Fibroblast of lung (primary cell): ENCODE measurements at regions not wholly inside any gene's neighbourhood (a gene's known extent, or its start where the extent isn't known, plus 50 kb on each side); places are given as distances from the start of the nearest gene placed in this dataset.

Source experiments
- DNase-seq, 2 donors: peaks; one replicate each; pipeline versions ENCODE4 v3.0.0 to v3.0.0-alpha.2; 2010; ENCODE audit warnings: low read depth in 2 of 2
- H2AFZ ChIP-seq: 2 replicates; pipeline ENCODE4 v1.5.1; 2012; ENCODE audit warnings: low read length, control low read depth, inconsistent platforms
- H3K27ac ChIP-seq: 2 replicates; pipeline ENCODE4 v1.5.1; 2011; ENCODE audit warnings: low read length, control low read depth; ENCODE audit not compliant: insufficient read depth
- H3K27me3 ChIP-seq: 2 replicates; pipeline ENCODE4 v1.5.1; 2011; ENCODE audit warnings: mild to moderate bottlenecking, low read length; ENCODE audit not compliant: control insufficient read depth, insufficient read depth
- H3K36me3 ChIP-seq: 2 replicates; pipeline ENCODE4 v1.5.1; 2011; ENCODE audit warnings: low read length; ENCODE audit not compliant: control insufficient read depth, insufficient read depth
- H3K4me1 ChIP-seq: 2 replicates; pipeline ENCODE4 v1.5.1; 2011; ENCODE audit warnings: low read length; ENCODE audit not compliant: control insufficient read depth, insufficient read depth; ENCODE audit errors: extremely low read depth
- H3K4me2 ChIP-seq: 2 replicates; pipeline ENCODE4 v1.5.1; 2011; ENCODE audit warnings: low read length, control low read depth; ENCODE audit not compliant: insufficient read depth; ENCODE audit errors: extremely low read depth
- H3K4me3 ChIP-seq, 4 experiments: fragments of 200-600 bp in 1 of 4; sonication (generic) in 1 of 4; replicated peaks in 1 of 4; 2 replicates each; pipeline ENCODE4 v1.5.1; 2011 to 2016; ENCODE audit warnings: low read length in 4 of 4, low read depth in 3 of 4, mild to moderate bottlenecking in 3 of 4, control low read depth in 2 of 4, inconsistent platforms in 1 of 4, mixed read lengths in 1 of 4; ENCODE audit not compliant: insufficient read depth in 1 of 4; ENCODE audit errors: control extremely low read depth in 1 of 4
- H3K79me2 ChIP-seq: 2 replicates; pipeline ENCODE4 v1.5.1; 2012; ENCODE audit warnings: mild to moderate bottlenecking, low read length, inconsistent platforms; ENCODE audit not compliant: control insufficient read depth, insufficient read depth
- H3K9ac ChIP-seq: 2 replicates; pipeline ENCODE4 v1.5.1; 2011; ENCODE audit warnings: mild to moderate bottlenecking, low read length, control low read depth; ENCODE audit not compliant: insufficient read depth
- H3K9me3 ChIP-seq: 2 replicates; pipeline ENCODE4 v1.5.1; 2012; ENCODE audit warnings: low read depth, low read length; ENCODE audit not compliant: control insufficient read depth, insufficient read depth
- H4K20me1 ChIP-seq: 2 replicates; pipeline ENCODE4 v1.5.1; 2011; ENCODE audit warnings: low read length; ENCODE audit not compliant: control insufficient read depth, insufficient read depth; ENCODE audit errors: extremely low read depth
- CTCF ChIP-seq, 2 donors: IDR thresholded peaks in 1 of 2; conservative IDR thresholded peaks in 1 of 2; 1 replicate in 1 of 2; 2 replicates in 1 of 2; pipeline ENCODE4 v1.5.1; 2011 to 2012; ENCODE audit warnings: low read length in 2 of 2, control low read depth in 1 of 2, inconsistent platforms in 1 of 2, low read depth in 1 of 2, mild to moderate bottlenecking in 1 of 2
- EZH2 ChIP-seq: IDR thresholded peaks from 2 replicates; pipeline ENCODE4 v1.5.1; 2012; ENCODE audit warnings: low read length, control low read depth, mild to moderate bottlenecking; ENCODE audit errors: missing control alignments

- H3K79me2 ChIP-seq: no peaks in the 10 kb centered on the region
- H4K20me1 ChIP-seq: no peaks in the 10 kb centered on the region
- H3K9me3 ChIP-seq: no peaks in the 10 kb centered on the region
- no peaks in the 10 kb centered on the region for H3K27me3 ChIP-seq
- DNase-seq: no peak
- H3K36me3 ChIP-seq: no peaks in the 10 kb centered on the region
- no peak overlapping the region for H3K4me3 ChIP-seq
- TF ChIP-seq EZH2 (no peak), CTCF (conservative IDR thresholded peaks at IDR 0.05 in 1 of 2, IDR thresholded peaks at IDR 0.05 in 1 of 2; ENCODE audit: low read depth in 1 of 2, low read length in 2 of 2) (no peak)
- no peak overlapping the region for H3K4me2 ChIP-seq
- H2AFZ ChIP-seq: no peak overlapping the region
- H3K9ac ChIP-seq: no peak overlapping the region
- H3K27ac ChIP-seq: no peak overlapping the region
- no peaks in the 10 kb centered on the region for H3K4me1 ChIP-seq
These were observed 215.1 kb upstream of the RPS23 start for GRCh38 chr5:82493221-82493620.

DNA sequence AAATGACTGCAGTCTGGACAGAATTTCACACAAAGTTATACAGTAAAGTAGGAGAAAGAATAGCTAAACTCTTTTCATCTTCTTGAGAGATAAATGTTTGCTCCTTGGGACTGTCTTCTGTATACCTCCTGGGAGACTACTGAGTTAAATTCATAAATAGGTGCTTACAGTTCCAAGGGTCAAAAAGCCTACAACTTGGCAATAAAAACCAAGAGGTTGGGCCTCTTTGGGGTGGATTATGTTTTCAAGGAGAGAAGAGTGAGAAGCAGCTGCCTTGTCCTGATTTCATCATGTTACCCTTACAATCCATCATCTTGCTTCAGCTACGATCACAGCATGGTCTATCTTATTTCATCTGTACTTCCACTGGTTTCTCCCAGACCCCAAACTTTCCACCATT lies 213.2 kb upstream of the RPS23 start:
- no peaks in the 10 kb centered on the region for H3K36me3 ChIP-seq
- H3K4me3 ChIP-seq: no peak overlapping the region
- no peaks in the 10 kb centered on the region for H3K79me2 ChIP-seq
- H3K4me1 ChIP-seq: no peaks in the 10 kb centered on the region
- TF ChIP-seq EZH2 (no peak), CTCF (conservative IDR thresholded peaks at IDR 0.05 in 1 of 2, IDR thresholded peaks at IDR 0.05 in 1 of 2; ENCODE audit: low read depth in 1 of 2, low read length in 2 of 2) (no peak)
- no peak overlapping the region for H3K4me2 ChIP-seq
- no peaks in the 10 kb centered on the region for H3K27me3 ChIP-seq
- H3K9me3 ChIP-seq: no peaks in the 10 kb centered on the region
- H4K20me1 ChIP-seq: no peaks in the 10 kb centered on the region
- no peak overlapping the region for H3K27ac ChIP-seq
- no peak overlapping the region for H3K9ac ChIP-seq
- no peak overlapping the region for H2AFZ ChIP-seq
- no peak for DNase-seq

DNA sequence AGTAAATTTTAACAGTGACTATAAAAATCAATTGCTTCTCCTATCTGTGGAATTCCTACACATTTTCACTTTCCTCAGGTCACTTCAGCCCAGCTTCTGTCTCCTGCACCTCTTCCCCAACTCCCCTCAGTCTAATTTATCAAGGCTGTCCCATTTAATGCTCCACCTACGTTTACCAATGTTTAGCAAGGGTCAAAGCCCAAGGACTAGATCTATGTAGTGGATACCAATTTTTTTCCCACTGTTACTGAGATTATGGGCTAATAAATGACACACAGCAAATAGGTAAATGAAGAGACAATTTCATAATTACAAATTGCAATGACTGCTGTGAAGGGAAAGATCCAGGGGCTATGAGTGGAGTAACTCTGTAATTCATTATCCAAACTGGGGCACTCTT lies 211.5 kb upstream of the RPS23 start:
- no peak overlapping the region for H3K9ac ChIP-seq
- H3K36me3 ChIP-seq: no peaks in the 10 kb centered on the region
- H3K79me2 ChIP-seq: no peaks in the 10 kb centered on the region
- no peak overlapping the region for H3K4me2 ChIP-seq
- no peaks in the 10 kb centered on the region for H3K4me1 ChIP-seq
- H4K20me1 ChIP-seq: no peaks in the 10 kb centered on the region
- H3K9me3 ChIP-seq: no peaks in the 10 kb centered on the region
- no peaks in the 10 kb centered on the region for H3K27me3 ChIP-seq
- DNase-seq: no peak
- H2AFZ ChIP-seq: no peak overlapping the region
- H3K27ac ChIP-seq: no peak overlapping the region
- no peak for TF ChIP-seq CTCF (conservative IDR thresholded peaks at IDR 0.05 in 1 of 2, IDR thresholded peaks at IDR 0.05 in 1 of 2; ENCODE audit: low read depth in 1 of 2, low read length in 2 of 2)
- no peak overlapping the region for H3K4me3 ChIP-seq
